Body of pancreas (tissue), 4 donors: ENCODE measurements at regions not wholly inside any gene's neighbourhood (a gene's known extent, or its start where the extent isn't known, plus 50 kb on each side); places are given as distances from the start of the nearest gene placed in this dataset.

Experiments
- POLR2A ChIP-seq, 3 donors: fragments of 450-650 bp; IDR thresholded peaks; one replicate each; pipeline ENCODE4 v1.6.1; 2016; ENCODE audit warnings: antibody characterized with exemption in 3 of 3, mild to moderate bottlenecking in 2 of 3
- TF ChIP-seq, protein P1 (sequence below), 7 experiments: fragments of 450-650 bp in 4 of 7; fragments of 200-600 bp in 3 of 7; sonication (generic) in 3 of 7; IDR thresholded peaks; one replicate each; pipeline ENCODE4 v1.5.1; 2016 to 2019; ENCODE audit warnings: antibody characterized with exemption in 7 of 7

GRCh38 chr4:60187428-60187827 is 1012.7 kb upstream of the ADGRL3 start:
- TF ChIP-seq, protein P1, sequence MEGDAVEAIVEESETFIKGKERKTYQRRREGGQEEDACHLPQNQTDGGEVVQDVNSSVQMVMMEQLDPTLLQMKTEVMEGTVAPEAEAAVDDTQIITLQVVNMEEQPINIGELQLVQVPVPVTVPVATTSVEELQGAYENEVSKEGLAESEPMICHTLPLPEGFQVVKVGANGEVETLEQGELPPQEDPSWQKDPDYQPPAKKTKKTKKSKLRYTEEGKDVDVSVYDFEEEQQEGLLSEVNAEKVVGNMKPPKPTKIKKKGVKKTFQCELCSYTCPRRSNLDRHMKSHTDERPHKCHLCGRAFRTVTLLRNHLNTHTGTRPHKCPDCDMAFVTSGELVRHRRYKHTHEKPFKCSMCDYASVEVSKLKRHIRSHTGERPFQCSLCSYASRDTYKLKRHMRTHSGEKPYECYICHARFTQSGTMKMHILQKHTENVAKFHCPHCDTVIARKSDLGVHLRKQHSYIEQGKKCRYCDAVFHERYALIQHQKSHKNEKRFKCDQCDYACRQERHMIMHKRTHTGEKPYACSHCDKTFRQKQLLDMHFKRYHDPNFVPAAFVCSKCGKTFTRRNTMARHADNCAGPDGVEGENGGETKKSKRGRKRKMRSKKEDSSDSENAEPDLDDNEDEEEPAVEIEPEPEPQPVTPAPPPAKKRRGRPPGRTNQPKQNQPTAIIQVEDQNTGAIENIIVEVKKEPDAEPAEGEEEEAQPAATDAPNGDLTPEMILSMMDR (IDR thresholded peaks at IDR 0.05) = no peak
- no peak for TF ChIP-seq POLR2A (IDR thresholded peaks at IDR 0.05)
